ENCODE measurements at regions not wholly inside any gene's neighbourhood (a gene's known extent, or its start where the extent isn't known, plus 50 kb on each side); places are given as distances from the start of the nearest gene placed in this dataset.

GRCh38 chr12:87720967-87721366, 308.2 kb downstream of the C12orf50 start:
- Histone ChIP-seq H3F3A (ENCODE audit: insufficient read depth, low read length, poor library complexity, severe bottlenecking) (no peaks in the 10 kb centered on the region), H3K4me2 (ENCODE audit: low read length) (no peak overlapping the region), H3K79me2 (replicated peaks; ENCODE audit: insufficient read depth, low read length) (no peaks in the 10 kb centered on the region), H3K9ac (ENCODE audit: low read length) (no peak overlapping the region), H3K27me3 (ENCODE audit: insufficient read depth, low read depth, low read length) (no peaks in the 10 kb centered on the region), H3K4me3 (ENCODE audit: low read length) (no peak overlapping the region), H3K9me2 (ENCODE audit: insufficient read depth, low read length) (no peaks in the 10 kb centered on the region), H3K9me3 (ENCODE audit: low read length) (no peaks in the 10 kb centered on the region), H3K27ac (ENCODE audit: low read length) (no peak overlapping the region), H3K36me3 (ENCODE audit: insufficient read depth, low read length) (no peaks in the 10 kb centered on the region), H2AFZ (ENCODE audit: low read depth, low read length) (no peak overlapping the region), H4K20me1 (ENCODE audit: insufficient read depth) (no peaks in the 10 kb centered on the region)
- TF ChIP-seq MXI1 (conservative IDR thresholded peaks at IDR 0.05; ENCODE audit: poor library complexity, severe bottlenecking), result no peak
- TF ChIP-seq CTCF (IDR thresholded peaks at IDR 0.05; ENCODE audit: poor library complexity, severe bottlenecking), result no peak
- no peak for TF ChIP-seq RAD21 (conservative IDR thresholded peaks at IDR 0.05)
- no peak for TF ChIP-seq EZH2 (IDR thresholded peaks at IDR 0.05; ENCODE audit: borderline replicate concordance, insufficient read depth, low read length, poor library complexity, severe bottlenecking)
- no peak for TF ChIP-seq SMC3 (conservative IDR thresholded peaks at IDR 0.05; ENCODE audit: poor library complexity)
- TF ChIP-seq TAF1 (IDR thresholded peaks at IDR 0.05; ENCODE audit: low read depth), result no peak
- no peak for TF ChIP-seq EP300 (conservative IDR thresholded peaks at IDR 0.05; ENCODE audit: poor library complexity, severe bottlenecking)
- TF ChIP-seq, protein P1, sequence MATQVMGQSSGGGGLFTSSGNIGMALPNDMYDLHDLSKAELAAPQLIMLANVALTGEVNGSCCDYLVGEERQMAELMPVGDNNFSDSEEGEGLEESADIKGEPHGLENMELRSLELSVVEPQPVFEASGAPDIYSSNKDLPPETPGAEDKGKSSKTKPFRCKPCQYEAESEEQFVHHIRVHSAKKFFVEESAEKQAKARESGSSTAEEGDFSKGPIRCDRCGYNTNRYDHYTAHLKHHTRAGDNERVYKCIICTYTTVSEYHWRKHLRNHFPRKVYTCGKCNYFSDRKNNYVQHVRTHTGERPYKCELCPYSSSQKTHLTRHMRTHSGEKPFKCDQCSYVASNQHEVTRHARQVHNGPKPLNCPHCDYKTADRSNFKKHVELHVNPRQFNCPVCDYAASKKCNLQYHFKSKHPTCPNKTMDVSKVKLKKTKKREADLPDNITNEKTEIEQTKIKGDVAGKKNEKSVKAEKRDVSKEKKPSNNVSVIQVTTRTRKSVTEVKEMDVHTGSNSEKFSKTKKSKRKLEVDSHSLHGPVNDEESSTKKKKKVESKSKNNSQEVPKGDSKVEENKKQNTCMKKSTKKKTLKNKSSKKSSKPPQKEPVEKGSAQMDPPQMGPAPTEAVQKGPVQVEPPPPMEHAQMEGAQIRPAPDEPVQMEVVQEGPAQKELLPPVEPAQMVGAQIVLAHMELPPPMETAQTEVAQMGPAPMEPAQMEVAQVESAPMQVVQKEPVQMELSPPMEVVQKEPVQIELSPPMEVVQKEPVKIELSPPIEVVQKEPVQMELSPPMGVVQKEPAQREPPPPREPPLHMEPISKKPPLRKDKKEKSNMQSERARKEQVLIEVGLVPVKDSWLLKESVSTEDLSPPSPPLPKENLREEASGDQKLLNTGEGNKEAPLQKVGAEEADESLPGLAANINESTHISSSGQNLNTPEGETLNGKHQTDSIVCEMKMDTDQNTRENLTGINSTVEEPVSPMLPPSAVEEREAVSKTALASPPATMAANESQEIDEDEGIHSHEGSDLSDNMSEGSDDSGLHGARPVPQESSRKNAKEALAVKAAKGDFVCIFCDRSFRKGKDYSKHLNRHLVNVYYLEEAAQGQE (IDR thresholded peaks at IDR 0.05; ENCODE audit: borderline replicate concordance), result no peak
- TF ChIP-seq POLR2AphosphoS5 (IDR thresholded peaks at IDR 0.05), result no peak

GRCh38 chr12:87704374-87704773, 324.8 kb downstream of the C12orf50 start:
- Histone ChIP-seq H3F3A (ENCODE audit: insufficient read depth, low read length, poor library complexity, severe bottlenecking) (no peaks in the 10 kb centered on the region), H3K4me3 (ENCODE audit: low read length) (no peak overlapping the region), H3K27me3 (ENCODE audit: insufficient read depth, low read depth, low read length) (no peaks in the 10 kb centered on the region), H3K4me2 (ENCODE audit: low read length) (no peak overlapping the region), H3K9me2 (ENCODE audit: insufficient read depth, low read length) (no peaks in the 10 kb centered on the region), H4K20me1 (ENCODE audit: insufficient read depth) (no peaks in the 10 kb centered on the region), H3K9ac (ENCODE audit: low read length) (no peak overlapping the region), H3K36me3 (ENCODE audit: insufficient read depth, low read length) (no peaks in the 10 kb centered on the region), H2AFZ (ENCODE audit: low read depth, low read length) (no peak overlapping the region), H3K27ac (ENCODE audit: low read length) (no peak overlapping the region), H3K79me2 (replicated peaks; ENCODE audit: insufficient read depth, low read length) (no peaks in the 10 kb centered on the region), H3K9me3 (ENCODE audit: low read length) (no peaks in the 10 kb centered on the region)
- TF ChIP-seq, protein P1 (IDR thresholded peaks at IDR 0.05; ENCODE audit: borderline replicate concordance), result no peak
- TF ChIP-seq EP300 (conservative IDR thresholded peaks at IDR 0.05; ENCODE audit: poor library complexity, severe bottlenecking) (no peak), TAF1 (IDR thresholded peaks at IDR 0.05; ENCODE audit: low read depth) (no peak), POLR2AphosphoS5 (IDR thresholded peaks at IDR 0.05) (no peak), SMC3 (conservative IDR thresholded peaks at IDR 0.05; ENCODE audit: poor library complexity) (no peak), MXI1 (conservative IDR thresholded peaks at IDR 0.05; ENCODE audit: poor library complexity, severe bottlenecking) (no peak), RAD21 (conservative IDR thresholded peaks at IDR 0.05) (no peak), CTCF (IDR thresholded peaks at IDR 0.05; ENCODE audit: poor library complexity, severe bottlenecking) (no peak), EZH2 (IDR thresholded peaks at IDR 0.05; ENCODE audit: borderline replicate concordance, insufficient read depth, low read length, poor library complexity, severe bottlenecking) (no peak)

All from neural cell (in vitro differentiated cells).